ENCODE measurements at regions not wholly inside any gene's neighbourhood (a gene's known extent, or its start where the extent isn't known, plus 50 kb on each side); places are given as distances from the start of the nearest gene placed in this dataset.

- Histone ChIP-seq H3K4me1 (ENCODE audit: control insufficient read depth in 1 of 2, extremely low read depth in 1 of 2, insufficient read depth in 2 of 2, low read length in 2 of 2) (no peaks in the 10 kb centered on the region), H3K9me3 (no peaks in the 10 kb centered on the region), H3K27me3 (replicated peaks in 1 of 2; ENCODE audit: control insufficient read depth in 2 of 2, extremely low read depth in 1 of 2, insufficient read depth in 2 of 2, low read length in 1 of 2) (peaks cover 0 to 3% of the 10 kb centered on the region in 2 experiments), H3K4me3 (ENCODE audit: control insufficient read depth in 1 of 2, extremely low read depth in 1 of 2, low read length in 1 of 2) (no peak overlapping the region), H3K36me3 (ENCODE audit: control insufficient read depth in 2 of 2, extremely low read depth in 1 of 2, insufficient read depth in 1 of 2, low read length in 1 of 2) (no peaks in the 10 kb centered on the region), H3K27ac (ENCODE audit: low read length) (no peak overlapping the region)
- H3K4me1 Mint-ChIP-seq = no peaks in the 10 kb centered on the region
- POLR2A ChIA-PET = no interaction called here
- no peak for ATAC-seq (replicated peaks in 1 of 4)
- CTCF ChIA-PET = no interaction called here
- no peak for DNase-seq
- H3K36me3 Mint-ChIP-seq = no peaks in the 10 kb centered on the region
- H3K27ac Mint-ChIP-seq = no peak overlapping the region
- WGBS (ENCODE audit: insufficient coverage) = 100% methylated on average over 1 of the region's 2 CpGs
- peaks cover 2 to 7% of the 10 kb centered on the region in 2 donors for H3K27me3 Mint-ChIP-seq
- no peak overlapping the region for H3K4me3 Mint-ChIP-seq
- H3K9me3 Mint-ChIP-seq = no peaks in the 10 kb centered on the region
Observed at GRCh38 chrX:20594985-20595384, 328.3 kb upstream of the RPS6KA3 start.

DNA sequence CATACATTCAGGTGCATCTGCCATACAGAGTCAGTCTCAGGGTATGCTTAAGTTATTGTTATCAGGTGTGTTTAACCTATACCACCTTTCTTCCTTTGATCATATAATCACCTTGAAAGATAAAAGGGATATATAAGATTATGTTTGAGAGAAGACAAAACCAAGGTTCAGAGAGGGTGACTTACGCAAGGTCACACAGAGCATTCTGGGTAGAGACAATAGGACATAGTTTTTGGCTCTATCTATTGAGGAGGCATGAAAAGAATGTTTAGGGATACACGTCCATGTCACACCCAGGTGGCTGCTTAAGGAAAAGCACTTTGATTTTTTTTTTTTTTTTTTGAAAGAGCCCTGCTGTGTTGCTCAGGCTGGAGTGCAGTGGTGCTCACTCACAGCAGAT, 327.1 kb upstream of the RPS6KA3 start:
- Histone ChIP-seq H3K4me1 (ENCODE audit: control insufficient read depth in 1 of 2, extremely low read depth in 1 of 2, insufficient read depth in 2 of 2, low read length in 2 of 2) (no peaks in the 10 kb centered on the region), H3K27me3 (replicated peaks in 1 of 2; ENCODE audit: control insufficient read depth in 2 of 2, extremely low read depth in 1 of 2, insufficient read depth in 2 of 2, low read length in 1 of 2) (peaks cover 0 to 3% of the 10 kb centered on the region in 2 experiments), H3K36me3 (ENCODE audit: control insufficient read depth in 2 of 2, extremely low read depth in 1 of 2, insufficient read depth in 1 of 2, low read length in 1 of 2) (no peaks in the 10 kb centered on the region), H3K4me3 (ENCODE audit: control insufficient read depth in 1 of 2, extremely low read depth in 1 of 2, low read length in 1 of 2) (no peak overlapping the region), H3K9me3 (no peaks in the 10 kb centered on the region), H3K27ac (ENCODE audit: low read length) (no peak overlapping the region)
- CTCF ChIA-PET = interaction anchor here in 1 of 2 donors (0.5 kb wide), 1 partner anchor 102 kb away, joined by 10 read pairs; no protein-coding TSS in a partner anchor
- H3K36me3 Mint-ChIP-seq = no peaks in the 10 kb centered on the region
- 80% methylated on average over 1 of the region's 2 CpGs for WGBS (ENCODE audit: insufficient coverage)
- no peaks in the 10 kb centered on the region for H3K4me1 Mint-ChIP-seq
- H3K27me3 Mint-ChIP-seq = peaks cover 2 to 7% of the 10 kb centered on the region in 2 donors
- POLR2A ChIA-PET = no interaction called here
- no peak overlapping the region for H3K4me3 Mint-ChIP-seq
- no peak for DNase-seq
- no peak overlapping the region for H3K27ac Mint-ChIP-seq
- ATAC-seq (replicated peaks in 1 of 4) = no peak
- peaks cover 0 to 4% (median 4%) of the 10 kb centered on the region in 3 donors for H3K9me3 Mint-ChIP-seq

GRCh38 chrX:20593402-20593801, 326.7 kb upstream of the RPS6KA3 start:
- H3K27me3 ChIP-seq (replicated peaks in 1 of 2; ENCODE audit: control insufficient read depth in 2 of 2, extremely low read depth in 1 of 2, insufficient read depth in 2 of 2, low read length in 1 of 2) = peaks cover 0 to 3% of the 10 kb centered on the region in 2 experiments
- no peak for DNase-seq
- ATAC-seq (replicated peaks in 1 of 4) = no peak
- ChIA-PET POLR2A (no interaction called here), CTCF (interaction anchor here in 1 of 2 donors (0.5 kb wide), 1 partner anchor 101 kb away, joined by 10 read pairs; no protein-coding TSS in a partner anchor)
- H3K4me1 ChIP-seq (ENCODE audit: control insufficient read depth in 1 of 2, extremely low read depth in 1 of 2, insufficient read depth in 2 of 2, low read length in 2 of 2) = no peaks in the 10 kb centered on the region
- H3K9me3 ChIP-seq = no peaks in the 10 kb centered on the region
- Mint-ChIP-seq H3K27ac (no peak overlapping the region), H3K9me3 (peaks cover 0 to 8% (median 7%) of the 10 kb centered on the region in 3 donors), H3K4me3 (no peak overlapping the region), H3K27me3 (peaks cover 2 to 7% of the 10 kb centered on the region in 2 donors), H3K36me3 (no peaks in the 10 kb centered on the region), H3K4me1 (no peaks in the 10 kb centered on the region)
- WGBS (ENCODE audit: insufficient coverage) = no CpG with 5 or more reads among the region's 2 CpGs
- no peak overlapping the region for H3K27ac ChIP-seq (ENCODE audit: low read length)
- no peak overlapping the region for H3K4me3 ChIP-seq (ENCODE audit: control insufficient read depth in 1 of 2, extremely low read depth in 1 of 2, low read length in 1 of 2)
- no peaks in the 10 kb centered on the region for H3K36me3 ChIP-seq (ENCODE audit: control insufficient read depth in 2 of 2, extremely low read depth in 1 of 2, insufficient read depth in 1 of 2, low read length in 1 of 2)

DNA sequence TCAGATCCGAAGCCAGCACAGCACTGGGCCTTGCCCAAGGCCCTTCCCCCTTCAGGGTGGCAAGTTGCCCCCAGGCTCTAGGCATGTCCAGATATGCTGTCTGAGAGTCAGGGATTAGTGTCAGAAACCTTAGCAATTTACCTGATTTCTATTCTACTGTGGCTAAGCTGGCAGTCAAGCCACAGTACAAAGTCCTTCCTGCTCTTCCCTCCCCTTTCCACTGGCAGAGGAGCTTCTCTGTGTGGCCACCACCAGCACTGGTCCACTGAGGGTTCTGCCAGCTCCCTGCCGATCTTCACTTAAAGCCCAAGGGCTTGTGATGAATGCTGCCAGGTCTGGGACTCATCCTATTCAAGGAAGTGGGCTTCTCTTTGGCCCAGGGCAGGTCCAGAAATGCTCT, 324.5 kb upstream of the RPS6KA3 start:
- Mint-ChIP-seq H3K9me3 (peaks cover 3 to 8% (median 7%) of the 10 kb centered on the region in 3 donors), H3K27ac (no peak overlapping the region), H3K4me1 (no peaks in the 10 kb centered on the region), H3K27me3 (peaks cover 0 to 10% of the 10 kb centered on the region in 2 donors), H3K36me3 (no peaks in the 10 kb centered on the region), H3K4me3 (no peak overlapping the region)
- Histone ChIP-seq H3K4me3 (ENCODE audit: control insufficient read depth in 1 of 2, extremely low read depth in 1 of 2, low read length in 1 of 2) (no peak overlapping the region), H3K9me3 (no peaks in the 10 kb centered on the region), H3K27me3 (replicated peaks in 1 of 2; ENCODE audit: control insufficient read depth in 2 of 2, extremely low read depth in 1 of 2, insufficient read depth in 2 of 2, low read length in 1 of 2) (no peaks in the 10 kb centered on the region), H3K36me3 (ENCODE audit: control insufficient read depth in 2 of 2, extremely low read depth in 1 of 2, insufficient read depth in 1 of 2, low read length in 1 of 2) (no peaks in the 10 kb centered on the region), H3K4me1 (ENCODE audit: control insufficient read depth in 1 of 2, extremely low read depth in 1 of 2, insufficient read depth in 2 of 2, low read length in 2 of 2) (no peaks in the 10 kb centered on the region), H3K27ac (ENCODE audit: low read length) (no peak overlapping the region)
- ATAC-seq (replicated peaks in 1 of 4) (no peak), DNase-seq (no peak)
- CTCF ChIA-PET = no interaction called here
- 60% methylated on average over 1 of the region's 2 CpGs for WGBS (ENCODE audit: insufficient coverage)
- POLR2A ChIA-PET = no interaction called here

GRCh38 chrX:20585782-20586181, 319.1 kb upstream of the RPS6KA3 start:
- ATAC-seq (replicated peaks in 1 of 4) (no peak), DNase-seq (no peak)
- Histone ChIP-seq H3K27ac (ENCODE audit: low read length) (no peak overlapping the region), H3K4me1 (ENCODE audit: control insufficient read depth in 1 of 2, extremely low read depth in 1 of 2, insufficient read depth in 2 of 2, low read length in 2 of 2) (no peaks in the 10 kb centered on the region), H3K4me3 (ENCODE audit: control insufficient read depth in 1 of 2, extremely low read depth in 1 of 2, low read length in 1 of 2) (no peak overlapping the region), H3K36me3 (ENCODE audit: control insufficient read depth in 2 of 2, extremely low read depth in 1 of 2, insufficient read depth in 1 of 2, low read length in 1 of 2) (no peaks in the 10 kb centered on the region), H3K27me3 (replicated peaks in 1 of 2; ENCODE audit: control insufficient read depth in 2 of 2, extremely low read depth in 1 of 2, insufficient read depth in 2 of 2, low read length in 1 of 2) (no peaks in the 10 kb centered on the region), H3K9me3 (no peaks in the 10 kb centered on the region)
- Mint-ChIP-seq H3K4me3 (no peak overlapping the region), H3K9me3 (peaks cover 3 to 8% (median 7%) of the 10 kb centered on the region in 3 donors), H3K27me3 (peaks cover 0 to 3% of the 10 kb centered on the region in 2 donors), H3K4me1 (no peaks in the 10 kb centered on the region), H3K27ac (no peak overlapping the region), H3K36me3 (no peaks in the 10 kb centered on the region)
- 100% methylated on average over 1 of the region's 2 CpGs for WGBS (ENCODE audit: insufficient coverage)
- ChIA-PET CTCF (no interaction called here), POLR2A (no interaction called here)

DNA sequence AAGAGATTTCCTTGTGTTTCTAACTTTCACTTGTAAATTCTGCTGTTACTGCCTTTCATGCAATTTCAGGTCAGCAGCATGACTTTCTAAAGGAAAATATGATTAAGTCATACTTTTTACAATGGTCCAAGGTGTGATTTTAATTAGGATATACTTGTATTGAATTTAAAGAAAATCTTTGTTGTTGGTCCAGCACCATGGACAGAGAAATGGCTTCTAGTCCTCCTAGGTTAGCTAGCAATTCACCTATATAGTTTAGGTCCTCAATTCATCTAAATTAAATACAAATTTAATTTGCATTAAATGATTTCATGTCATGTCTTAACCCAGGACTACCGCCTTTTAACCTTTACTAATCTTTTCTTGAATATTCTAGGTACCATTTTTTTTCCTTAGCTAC, 304.9 kb upstream of the RPS6KA3 start:
- no peak for ATAC-seq (replicated peaks in 1 of 4)

DNA sequence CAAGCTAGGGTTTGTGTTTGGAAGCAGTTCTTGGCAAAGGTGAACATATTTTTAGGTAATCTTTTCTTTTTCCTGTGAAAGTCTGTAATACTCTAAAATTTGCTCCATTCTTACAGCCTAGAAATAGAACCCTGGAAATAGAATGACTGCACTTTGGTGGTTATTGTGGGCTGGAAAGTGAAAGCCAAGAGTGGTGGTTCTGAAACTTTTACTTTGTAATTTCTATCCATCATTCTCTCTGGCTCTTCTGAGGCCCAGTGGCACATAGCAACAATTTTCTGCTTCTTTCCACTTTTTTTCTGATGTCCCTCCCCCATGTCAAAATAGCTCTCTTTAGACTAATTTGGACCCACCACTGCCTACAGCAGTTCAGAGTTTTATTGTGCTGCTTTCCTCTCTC, 300.4 kb upstream of the RPS6KA3 start:
- H3K27me3 ChIP-seq (replicated peaks in 1 of 2; ENCODE audit: control insufficient read depth in 2 of 2, extremely low read depth in 1 of 2, insufficient read depth in 2 of 2, low read length in 1 of 2) = no peaks in the 10 kb centered on the region
- Mint-ChIP-seq H3K27ac (no peak overlapping the region), H3K4me3 (no peak overlapping the region), H3K36me3 (no peaks in the 10 kb centered on the region), H3K9me3 (no peaks in the 10 kb centered on the region), H3K4me1 (no peaks in the 10 kb centered on the region), H3K27me3 (peaks cover 4 to 9% of the 10 kb centered on the region in 2 donors)
- no peak for DNase-seq
- no peaks in the 10 kb centered on the region for H3K36me3 ChIP-seq (ENCODE audit: control insufficient read depth in 2 of 2, extremely low read depth in 1 of 2, insufficient read depth in 1 of 2, low read length in 1 of 2)
- CTCF ChIA-PET = no interaction called here
- no peak overlapping the region for H3K27ac ChIP-seq (ENCODE audit: low read length)
- no peaks in the 10 kb centered on the region for H3K4me1 ChIP-seq (ENCODE audit: control insufficient read depth in 1 of 2, extremely low read depth in 1 of 2, insufficient read depth in 2 of 2, low read length in 2 of 2)
- H3K4me3 ChIP-seq (ENCODE audit: control insufficient read depth in 1 of 2, extremely low read depth in 1 of 2, low read length in 1 of 2) = no peak overlapping the region
- no peak for ATAC-seq (replicated peaks in 1 of 4)
- POLR2A ChIA-PET = no interaction called here
- no peaks in the 10 kb centered on the region for H3K9me3 ChIP-seq

More for the DNA sequence above, 304.9 kb upstream of the RPS6KA3 start:
- Histone ChIP-seq H3K27ac (ENCODE audit: low read length) (no peak overlapping the region), H3K4me3 (ENCODE audit: control insufficient read depth in 1 of 2, extremely low read depth in 1 of 2, low read length in 1 of 2) (no peak overlapping the region), H3K4me1 (ENCODE audit: control insufficient read depth in 1 of 2, extremely low read depth in 1 of 2, insufficient read depth in 2 of 2, low read length in 2 of 2) (no peaks in the 10 kb centered on the region), H3K36me3 (ENCODE audit: control insufficient read depth in 2 of 2, extremely low read depth in 1 of 2, insufficient read depth in 1 of 2, low read length in 1 of 2) (no peaks in the 10 kb centered on the region), H3K9me3 (no peaks in the 10 kb centered on the region), H3K27me3 (replicated peaks in 1 of 2; ENCODE audit: control insufficient read depth in 2 of 2, extremely low read depth in 1 of 2, insufficient read depth in 2 of 2, low read length in 1 of 2) (no peaks in the 10 kb centered on the region)
- H3K36me3 Mint-ChIP-seq = no peaks in the 10 kb centered on the region
- H3K4me3 Mint-ChIP-seq = no peak overlapping the region
- no peak for DNase-seq
- no peak overlapping the region for H3K27ac Mint-ChIP-seq
- WGBS (ENCODE audit: insufficient coverage) = no CpG with 5 or more reads among the region's 1 CpG
- H3K4me1 Mint-ChIP-seq = no peaks in the 10 kb centered on the region
- peaks cover 0 to 8% of the 10 kb centered on the region in 2 donors for H3K27me3 Mint-ChIP-seq
- no peaks in the 10 kb centered on the region for H3K9me3 Mint-ChIP-seq
- CTCF ChIA-PET = no interaction called here
- POLR2A ChIA-PET = no interaction called here

All from T-cell (primary cell).